IMR-90 (cell line): ENCODE measurements at regions not wholly inside any gene's neighbourhood (a gene's known extent, or its start where the extent isn't known, plus 50 kb on each side); places are given as distances from the start of the nearest gene placed in this dataset.

ENCODE experiments used
- ATAC-seq: fragments of 200-7000 bp; cut with Tn5 transposase; 2 replicates; pipeline ENCODE4 v1.9.1; 2020; ENCODE audit warnings: low read depth, mild to moderate bottlenecking, moderate library complexity
- BruUV-seq: library from RNA; stranded (reverse); fragments of 400-500 nt; replicated peaks from 2 replicates; lab custom pipeline; 2021; lab: Mats Ljungman, UMichigan
- CTCF ChIA-PET: fragments of 300-600 bp; formaldehyde crosslinking; extraction: SDS; loops from one replicate; lab custom pipeline; 2021; ENCODE audit warnings: antibody characterized with exemption; lab: Yijun Ruan, JAX
- POLR2A ChIA-PET: fragments of 300-600 bp; sonication (Branson Sonifier 250); formaldehyde crosslinking; loops from one replicate; lab custom pipeline; 2022; ENCODE audit warnings: antibody characterized with exemption; ENCODE audit not compliant: unreplicated experiment; lab: Charles Lee
- DNase-seq: peaks from one replicate; pipeline ENCODE4 v3.0.0; 2013
- H2AFZ ChIP-seq: replicated peaks from 2 replicates; pipeline ENCODE3; 2013; ENCODE audit warnings: low read length, mild to moderate bottlenecking; ENCODE audit not compliant: poor library complexity
- H2AK5ac ChIP-seq: 2 replicates; pipeline ENCODE4 v1.6.1; 2013; ENCODE audit warnings: low read depth, low read length, inconsistent platforms
- H2AK9ac ChIP-seq: replicated peaks from 2 replicates; pipeline ENCODE3; 2013; ENCODE audit warnings: mild to moderate bottlenecking, low read depth, low read length, moderate library complexity; ENCODE audit not compliant: poor library complexity
- H2BK120ac ChIP-seq: 2 replicates; pipeline ENCODE4 v1.6.1; 2013; ENCODE audit warnings: low read depth, low read length, inconsistent platforms
- H2BK15ac ChIP-seq: 3 replicates; pipeline ENCODE4 v1.6.1; 2013; ENCODE audit warnings: low read depth, low read length, inconsistent platforms
- H2BK20ac ChIP-seq: 2 replicates; pipeline ENCODE4 v1.6.1; 2013; ENCODE audit warnings: low read depth, mild to moderate bottlenecking, inconsistent platforms, low read length, moderate library complexity
- H2BK5ac ChIP-seq: 2 replicates; pipeline ENCODE4 v1.6.1; 2013; ENCODE audit warnings: mild to moderate bottlenecking, low read depth, low read length, inconsistent platforms; ENCODE audit not compliant: poor library complexity, severe bottlenecking
- H3K14ac ChIP-seq: replicated peaks from 2 replicates; pipeline ENCODE4 v1.6.1; 2013; ENCODE audit warnings: low read depth, low read length, inconsistent platforms
- H3K18ac ChIP-seq: 2 replicates; pipeline ENCODE4 v1.6.1; 2013; ENCODE audit warnings: low read depth, low read length, control low read depth
- H3K23ac ChIP-seq: 2 replicates; pipeline ENCODE4 v1.6.1; 2013; ENCODE audit warnings: low read depth, low read length, inconsistent platforms
- H3K27ac ChIP-seq: 2 replicates; pipeline ENCODE4 v1.5.1; 2013; ENCODE audit warnings: mild to moderate bottlenecking, control low read depth, low read length; ENCODE audit not compliant: insufficient read depth
- H3K27me3 ChIP-seq: 2 replicates; pipeline ENCODE4 v1.6.1; 2013; ENCODE audit warnings: low read length; ENCODE audit not compliant: control insufficient read depth, insufficient read depth
- H3K36me3 ChIP-seq: 2 replicates; pipeline ENCODE4 v1.6.1; 2013; ENCODE audit warnings: low read length, mixed read lengths; ENCODE audit not compliant: control insufficient read depth, insufficient read depth
- H3K4ac ChIP-seq: 2 replicates; pipeline ENCODE4 v1.6.1; 2013; ENCODE audit warnings: low read depth, low read length, inconsistent platforms
- H3K4me1 ChIP-seq: 2 replicates; pipeline ENCODE4 v1.6.1; 2013; ENCODE audit warnings: low read length, mixed read lengths; ENCODE audit not compliant: control insufficient read depth, insufficient read depth
- H3K4me2 ChIP-seq: 2 replicates; pipeline ENCODE4 v1.6.1; 2013; ENCODE audit warnings: low read depth, mild to moderate bottlenecking, control low read depth, low read length, moderate library complexity
- H3K4me3 ChIP-seq: 2 replicates; pipeline ENCODE4 v1.5.1; 2013; ENCODE audit warnings: low read depth, mild to moderate bottlenecking, control low read depth, low read length, moderate library complexity; ENCODE audit not compliant: insufficient read depth
- H3K56ac ChIP-seq: 2 replicates; pipeline ENCODE4 v1.6.1; 2013; ENCODE audit warnings: low read length, inconsistent platforms; ENCODE audit not compliant: insufficient read depth; ENCODE audit errors: extremely low read depth
- H3K79me1 ChIP-seq, 2 experiments: 2 replicates each; pipeline ENCODE4 v1.6.1; 2013; ENCODE audit warnings: low read length in 2 of 2, inconsistent platforms in 1 of 2, low read depth in 1 of 2
- H3K9ac ChIP-seq: 2 replicates; pipeline ENCODE4 v1.6.1; 2013; ENCODE audit warnings: low read depth, low read length, control low read depth
- H3K9me1 ChIP-seq: 2 replicates; pipeline ENCODE4 v1.6.1; 2013; ENCODE audit warnings: low read length, inconsistent platforms; ENCODE audit not compliant: insufficient read depth
- H3K9me3 ChIP-seq: 2 replicates; pipeline ENCODE4 v1.6.1; 2013; ENCODE audit warnings: low read length; ENCODE audit not compliant: control insufficient read depth, insufficient read depth
- H4K20me1 ChIP-seq: 2 replicates; pipeline ENCODE4 v1.6.1; 2013; ENCODE audit warnings: low read length, inconsistent platforms; ENCODE audit not compliant: insufficient read depth
- H4K5ac ChIP-seq: 2 replicates; pipeline ENCODE4 v1.6.1; 2013; ENCODE audit warnings: mild to moderate bottlenecking, low read depth, low read length, control low read depth
- H4K8ac ChIP-seq, 2 experiments: 2 replicates each; pipeline ENCODE4 v1.6.1; 2013; ENCODE audit warnings: low read depth in 2 of 2, low read length in 2 of 2, control low read depth in 1 of 2, inconsistent platforms in 1 of 2
- H4K91ac ChIP-seq: 2 replicates; pipeline ENCODE4 v1.6.1; 2013; ENCODE audit warnings: low read depth, low read length, inconsistent platforms; ENCODE audit not compliant: insufficient read depth
- BHLHE40 ChIP-seq: fragments of 150-350 bp; IDR thresholded peaks from 2 replicates; pipeline ENCODE4 v1.6.1; 2016; ENCODE audit warnings: mild to moderate bottlenecking, low read depth, low read length
- CEBPB ChIP-seq: IDR thresholded peaks from 2 replicates; pipeline ENCODE4 v1.6.1; 2012; ENCODE audit warnings: low read depth, low read length, improper control_type of control experiment
- CHD1 ChIP-seq: IDR thresholded peaks from 2 replicates; pipeline ENCODE4 v1.6.1; 2012; ENCODE audit warnings: low read depth, low read length, improper control_type of control experiment
- FOS ChIP-seq: fragments of 150-350 bp; IDR thresholded peaks from 2 replicates; pipeline ENCODE4 v1.6.1; 2016; ENCODE audit warnings: low read depth, low read length
- MAFK ChIP-seq: IDR thresholded peaks from 2 replicates; pipeline ENCODE4 v1.6.1; 2012; ENCODE audit warnings: low read depth, low read length, improper control_type of control experiment
- MAZ ChIP-seq: IDR thresholded peaks from 2 replicates; pipeline ENCODE4 v1.6.1; 2012; ENCODE audit warnings: low read depth, mild to moderate bottlenecking, low read length, improper control_type of control experiment, moderate library complexity, borderline replicate concordance
- MXI1 ChIP-seq: IDR thresholded peaks from 2 replicates; pipeline ENCODE4 v1.6.1; 2012; ENCODE audit warnings: low read depth, mild to moderate bottlenecking, low read length, moderate library complexity, borderline replicate concordance
- NFE2L2 ChIP-seq: fragments of 150-350 bp; IDR thresholded peaks from 2 replicates; pipeline ENCODE4 v1.6.1; 2016; ENCODE audit warnings: low read depth, mild to moderate bottlenecking, low read length
- POLR2A ChIP-seq: IDR thresholded peaks from 2 replicates; pipeline ENCODE4 v1.6.1; 2012; ENCODE audit warnings: mild to moderate bottlenecking, low read depth, low read length
- RAD21 ChIP-seq: IDR thresholded peaks from 2 replicates; pipeline ENCODE4 v1.6.1; 2012; ENCODE audit warnings: low read length, improper control_type of control experiment
- RCOR1 ChIP-seq: IDR thresholded peaks from 2 replicates; pipeline ENCODE4 v1.6.1; 2012; ENCODE audit warnings: mild to moderate bottlenecking, low read length, improper control_type of control experiment; ENCODE audit not compliant: insufficient replicate concordance
- RFX5 ChIP-seq: IDR thresholded peaks from 2 replicates; pipeline ENCODE4 v1.8.0; 2012; ENCODE audit warnings: low read depth, mild to moderate bottlenecking, low read length, moderate library complexity
- SMC3 ChIP-seq: fragments of 150-350 bp; IDR thresholded peaks from 2 replicates; pipeline ENCODE4 v1.6.1; 2016; ENCODE audit warnings: low read depth, mild to moderate bottlenecking, antibody characterized with exemption, low read length, moderate library complexity
- WGBS, 2 experiments: methylation state at CpG; one replicate each; pipeline versions ENCODE4 v1.1.5 to v1.1.7; 2013; ENCODE audit warnings: missing lambda C conversion rate in 2 of 2; ENCODE audit not compliant: insufficient read length in 1 of 2; ENCODE audit errors: extremely low coverage in 2 of 2; 5-methylcytosine and 5-hydroxymethylcytosine counted together
- dilution Hi-C: fragments of 300-500 bp; cut with HindIII; formaldehyde crosslinking; loops from one replicate; pipeline ENCODE4 v1.14.3; 2018; ENCODE audit warnings: low sequenced_read_pairs; ENCODE audit not compliant: unreplicated experiment
- in situ Hi-C: fragments of 300-500 bp; cut with MboI; formaldehyde crosslinking; loops from 3 replicates; pipeline ENCODE4 v1.14.3; 2019; ENCODE audit warnings: low sequenced_read_pairs, inconsistent platforms, mixed read lengths
- intact Hi-C: fragments of 100-400 bp; cut with micrococcal nuclease; formaldehyde crosslinking; loops from 2 replicates; pipeline ENCODE4 v1.10.0; 2022
- TF ChIP-seq, protein P1 (sequence below): fragments of 150-350 bp; IDR thresholded peaks from 2 replicates; pipeline ENCODE4 v1.6.1; 2017; ENCODE audit warnings: mild to moderate bottlenecking, antibody characterized with exemption, low read length, low read depth
- TF ChIP-seq, protein P2 (sequence below): fragments of 150-350 bp; IDR thresholded peaks from 2 replicates; pipeline ENCODE4 v1.6.1; 2016; ENCODE audit warnings: low read depth, mild to moderate bottlenecking, low read length, moderate library complexity, borderline replicate concordance

DNA sequence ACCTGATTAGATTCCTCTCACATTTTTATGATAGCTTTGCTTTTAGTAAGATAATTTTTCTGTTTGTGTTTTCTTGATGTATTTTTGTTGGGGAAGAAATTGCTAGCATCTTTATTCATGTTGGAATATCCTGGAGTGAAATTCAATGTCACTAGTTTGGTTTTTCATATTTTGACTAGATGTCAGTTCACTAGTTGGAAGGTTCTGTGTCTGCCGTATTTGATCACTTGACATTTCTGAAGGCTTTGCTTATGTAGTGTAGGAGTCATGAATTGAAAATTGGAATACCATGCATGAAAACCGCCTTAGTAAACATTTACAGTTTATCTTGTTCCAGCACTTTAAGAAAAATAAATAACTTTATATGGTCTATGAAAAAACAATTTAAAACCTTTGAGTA lies 348.4 kb downstream of the AASDHPPT start:
- H4K91ac ChIP-seq: no peak overlapping the region
- no peak overlapping the region for H2AK5ac ChIP-seq
- no peak overlapping the region for H2AK9ac ChIP-seq
- H3K79me1 ChIP-seq: no peaks in the 10 kb centered on the region
- H2AFZ ChIP-seq: no peak overlapping the region
- H3K4me1 ChIP-seq: peaks cover 3% of the 10 kb centered on the region
- H2BK20ac ChIP-seq: no peak overlapping the region
- no peak overlapping the region for H3K14ac ChIP-seq
- H3K9me3 ChIP-seq: no peaks in the 10 kb centered on the region
- POLR2A ChIA-PET: no interaction called here
- peaks cover 5% of the 10 kb centered on the region; the same call in 1 of the 2 replicates for H3K9me1 ChIP-seq
- no peak overlapping the region for H3K4ac ChIP-seq
- H3K27me3 ChIP-seq: no peaks in the 10 kb centered on the region
- no peak overlapping the region for H3K9ac ChIP-seq
- no peak overlapping the region for H4K8ac ChIP-seq
- in situ Hi-C loops (no loop called here), intact Hi-C loops (loop anchor here (5.0 kb wide), 1 partner anchor 49 kb away; no protein-coding TSS in a partner anchor), dilution Hi-C loops (no loop called here)
- no peaks in the 10 kb centered on the region for H4K20me1 ChIP-seq
- no peaks in the 10 kb centered on the region for H3K36me3 ChIP-seq
- no peak overlapping the region for H4K5ac ChIP-seq
- no peak overlapping the region for H2BK5ac ChIP-seq
- no peak overlapping the region for H3K27ac ChIP-seq
- no peak for TF ChIP-seq CEBPB
- TF ChIP-seq SMC3: no peak
- no peak for TF ChIP-seq RFX5
- TF ChIP-seq BHLHE40: no peak
- TF ChIP-seq, protein P1, sequence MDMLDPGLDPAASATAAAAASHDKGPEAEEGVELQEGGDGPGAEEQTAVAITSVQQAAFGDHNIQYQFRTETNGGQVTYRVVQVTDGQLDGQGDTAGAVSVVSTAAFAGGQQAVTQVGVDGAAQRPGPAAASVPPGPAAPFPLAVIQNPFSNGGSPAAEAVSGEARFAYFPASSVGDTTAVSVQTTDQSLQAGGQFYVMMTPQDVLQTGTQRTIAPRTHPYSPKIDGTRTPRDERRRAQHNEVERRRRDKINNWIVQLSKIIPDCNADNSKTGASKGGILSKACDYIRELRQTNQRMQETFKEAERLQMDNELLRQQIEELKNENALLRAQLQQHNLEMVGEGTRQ: no peak
- no peak for TF ChIP-seq CHD1
- TF ChIP-seq RAD21: no peak
- TF ChIP-seq MAZ: no peak
- TF ChIP-seq RCOR1: no peak
- TF ChIP-seq MAFK: no peak
- TF ChIP-seq, protein P2, sequence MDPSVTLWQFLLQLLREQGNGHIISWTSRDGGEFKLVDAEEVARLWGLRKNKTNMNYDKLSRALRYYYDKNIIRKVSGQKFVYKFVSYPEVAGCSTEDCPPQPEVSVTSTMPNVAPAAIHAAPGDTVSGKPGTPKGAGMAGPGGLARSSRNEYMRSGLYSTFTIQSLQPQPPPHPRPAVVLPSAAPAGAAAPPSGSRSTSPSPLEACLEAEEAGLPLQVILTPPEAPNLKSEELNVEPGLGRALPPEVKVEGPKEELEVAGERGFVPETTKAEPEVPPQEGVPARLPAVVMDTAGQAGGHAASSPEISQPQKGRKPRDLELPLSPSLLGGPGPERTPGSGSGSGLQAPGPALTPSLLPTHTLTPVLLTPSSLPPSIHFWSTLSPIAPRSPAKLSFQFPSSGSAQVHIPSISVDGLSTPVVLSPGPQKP: no peak
- no peak for TF ChIP-seq MXI1
- no peak for TF ChIP-seq NFE2L2
- no peak for TF ChIP-seq FOS
- no peak for TF ChIP-seq POLR2A
- DNase-seq: no peak
- H2BK120ac ChIP-seq: no peak overlapping the region
- no peak overlapping the region for H3K4me2 ChIP-seq
- H2BK15ac ChIP-seq: no peak overlapping the region
- no peak overlapping the region for H3K23ac ChIP-seq
- no peak overlapping the region for H3K18ac ChIP-seq
- no peak for ATAC-seq
- no peak overlapping the region for H3K4me3 ChIP-seq
- no peak overlapping the region for H3K56ac ChIP-seq
- no TSS peak for BruUV-seq
- no CpG with 5 or more reads among the region's 2 CpGs for WGBS, 2 experiments
- CTCF ChIA-PET: interaction anchor here (0.5 to 1.2 kb wide), 2 partner anchors 20 to 106 kb away, joined by 3 read pairs; no protein-coding TSS in a partner anchor
